ENCODE measurements at regions not wholly inside any gene's neighbourhood (a gene's known extent, or its start where the extent isn't known, plus 50 kb on each side); places are given as distances from the start of the nearest gene placed in this dataset.

DNA sequence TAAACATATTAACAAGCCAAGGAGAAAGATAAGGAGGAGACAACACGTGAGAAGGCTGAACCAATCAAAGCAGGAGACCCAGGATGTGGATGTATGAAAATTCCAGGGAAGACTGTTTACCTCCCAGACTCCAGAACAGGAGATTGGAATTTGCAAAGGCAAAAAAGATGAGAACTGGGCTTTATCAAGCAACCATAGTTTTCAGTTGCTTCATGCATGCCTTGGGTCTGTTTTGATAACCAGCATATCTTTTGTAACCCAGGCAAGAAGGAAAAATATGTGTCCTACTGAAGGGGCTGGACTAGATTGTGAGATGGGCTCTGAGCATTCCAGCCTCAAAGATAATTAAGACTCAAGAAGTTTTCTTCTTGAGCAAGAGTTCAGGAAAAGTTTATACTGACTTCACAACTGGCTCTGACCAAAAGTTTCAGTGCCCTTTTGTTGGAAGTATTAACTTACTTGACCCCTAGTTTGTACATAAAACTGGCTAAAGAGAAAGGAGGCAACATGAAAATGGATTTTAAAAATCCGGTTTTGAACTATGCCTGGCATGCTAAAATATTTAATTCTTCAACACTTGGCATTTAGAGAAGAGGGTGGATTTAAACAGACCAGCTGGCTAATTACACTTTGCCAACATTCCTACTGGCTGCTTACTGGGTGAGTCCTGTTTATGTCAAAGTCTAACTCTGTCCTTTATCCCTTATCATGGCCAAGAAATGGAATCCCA, 79.3 kb upstream of the CD28 start:
- POLR2A ChIA-PET, result no interaction called here
- Histone ChIP-seq H3K27ac (ENCODE audit: low read length in 2 of 2) (no peak overlapping the region), H3K4me1 (ENCODE audit: control insufficient read depth in 2 of 2, insufficient read depth in 2 of 2, low read length in 2 of 2) (no peaks in the 10 kb centered on the region), H2AFZ (ENCODE audit: insufficient read depth, low read depth, low read length, poor library complexity, severe bottlenecking) (no peak overlapping the region), H3K4me2 (replicated peaks; ENCODE audit: low read depth, low read length, poor library complexity, severe bottlenecking) (no peak overlapping the region), H3K9me3 (ENCODE audit: control extremely low read depth in 1 of 3, control insufficient read depth in 2 of 3, insufficient read depth in 1 of 3, low read length in 2 of 3) (no peaks in the 10 kb centered on the region), H3K36me3 (replicated peaks in 1 of 2; ENCODE audit: control extremely low read depth in 1 of 2, control insufficient read depth in 1 of 2, extremely low read depth in 1 of 2, insufficient read depth in 2 of 2, low read length in 1 of 2) (no peaks in the 10 kb centered on the region), H3K27me3 (replicated peaks in 1 of 4; ENCODE audit: control extremely low read depth in 1 of 4, control insufficient read depth in 3 of 4, insufficient read depth in 4 of 4, low read length in 3 of 4) (peaks cover 0 to 16% (median 2%) of the 10 kb centered on the region in 4 experiments), H3K4me3 (ENCODE audit: control extremely low read depth in 1 of 5, extremely low read depth in 1 of 5, insufficient read depth in 1 of 5, low read depth in 2 of 5, low read length in 4 of 5) (no peak overlapping the region), H3K9ac (ENCODE audit: low read length) (no peak overlapping the region), H4K20me1 (ENCODE audit: control insufficient read depth, insufficient read depth, low read length, poor library complexity, severe bottlenecking) (no peaks in the 10 kb centered on the region), H3K79me2 (ENCODE audit: control insufficient read depth, insufficient read depth, low read length) (no peaks in the 10 kb centered on the region)
- intact Hi-C loops (cut with micrococcal nuclease), result no loop called here
- Mint-ChIP-seq H3K4me3 (no peak overlapping the region), H3K4me1 (no peaks in the 10 kb centered on the region), H3K27ac (no peak overlapping the region), H3K27me3 (peaks cover 28% of the 10 kb centered on the region), H3K9me3 (ENCODE audit: insufficient read depth) (no peaks in the 10 kb centered on the region)
- DNase-seq, result no peak
- no peak for TF ChIP-seq EZH2 (IDR thresholded peaks at IDR 0.05; ENCODE audit: borderline replicate concordance, insufficient read depth, low read depth, low read length, poor library complexity, severe bottlenecking)
- TF ChIP-seq, protein P1, sequence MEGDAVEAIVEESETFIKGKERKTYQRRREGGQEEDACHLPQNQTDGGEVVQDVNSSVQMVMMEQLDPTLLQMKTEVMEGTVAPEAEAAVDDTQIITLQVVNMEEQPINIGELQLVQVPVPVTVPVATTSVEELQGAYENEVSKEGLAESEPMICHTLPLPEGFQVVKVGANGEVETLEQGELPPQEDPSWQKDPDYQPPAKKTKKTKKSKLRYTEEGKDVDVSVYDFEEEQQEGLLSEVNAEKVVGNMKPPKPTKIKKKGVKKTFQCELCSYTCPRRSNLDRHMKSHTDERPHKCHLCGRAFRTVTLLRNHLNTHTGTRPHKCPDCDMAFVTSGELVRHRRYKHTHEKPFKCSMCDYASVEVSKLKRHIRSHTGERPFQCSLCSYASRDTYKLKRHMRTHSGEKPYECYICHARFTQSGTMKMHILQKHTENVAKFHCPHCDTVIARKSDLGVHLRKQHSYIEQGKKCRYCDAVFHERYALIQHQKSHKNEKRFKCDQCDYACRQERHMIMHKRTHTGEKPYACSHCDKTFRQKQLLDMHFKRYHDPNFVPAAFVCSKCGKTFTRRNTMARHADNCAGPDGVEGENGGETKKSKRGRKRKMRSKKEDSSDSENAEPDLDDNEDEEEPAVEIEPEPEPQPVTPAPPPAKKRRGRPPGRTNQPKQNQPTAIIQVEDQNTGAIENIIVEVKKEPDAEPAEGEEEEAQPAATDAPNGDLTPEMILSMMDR (IDR thresholded peaks at IDR 0.05), result no peak
- CTCF ChIA-PET, result no interaction called here
- ATAC-seq (ENCODE audit: low read depth), result no peak
- WGBS (ENCODE audit: insufficient coverage), result 80% methylated on average over 1 of the region's 2 CpGs

DNA sequence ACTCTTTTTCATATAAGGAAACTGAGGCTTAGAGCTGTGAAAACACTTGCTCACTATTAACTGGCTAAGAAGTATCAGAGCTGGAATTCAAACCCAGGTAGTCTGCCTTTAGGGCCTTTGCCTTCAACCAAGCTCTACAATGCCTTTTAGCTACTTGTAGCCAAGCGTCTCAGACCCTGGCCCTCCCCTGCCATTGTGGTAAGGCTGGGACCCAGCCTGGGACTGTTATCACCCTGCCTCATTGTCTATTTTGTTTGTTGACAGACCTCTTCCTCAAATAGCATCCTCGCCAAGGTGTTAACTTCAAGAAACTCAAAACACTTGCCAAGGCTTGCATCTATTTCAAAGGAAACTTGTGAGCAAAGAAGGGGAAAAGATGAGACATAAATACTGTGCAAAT, 76.7 kb upstream of the CD28 start:
- Histone ChIP-seq H3K27ac (ENCODE audit: low read length in 2 of 2) (no peak overlapping the region), H3K9me3 (ENCODE audit: control extremely low read depth in 1 of 3, control insufficient read depth in 2 of 3, insufficient read depth in 1 of 3, low read length in 2 of 3) (no peaks in the 10 kb centered on the region), H3K36me3 (replicated peaks in 1 of 2; ENCODE audit: control extremely low read depth in 1 of 2, control insufficient read depth in 1 of 2, extremely low read depth in 1 of 2, insufficient read depth in 2 of 2, low read length in 1 of 2) (no peaks in the 10 kb centered on the region), H3K27me3 (replicated peaks in 1 of 4; ENCODE audit: control extremely low read depth in 1 of 4, control insufficient read depth in 3 of 4, insufficient read depth in 4 of 4, low read length in 3 of 4) (peaks cover 0 to 16% (median 2%) of the 10 kb centered on the region in 4 experiments), H3K4me3 (ENCODE audit: control extremely low read depth in 1 of 5, extremely low read depth in 1 of 5, insufficient read depth in 1 of 5, low read depth in 2 of 5, low read length in 4 of 5) (no peak overlapping the region), H3K9ac (ENCODE audit: low read length) (no peak overlapping the region), H3K4me2 (replicated peaks; ENCODE audit: low read depth, low read length, poor library complexity, severe bottlenecking) (no peak overlapping the region), H4K20me1 (ENCODE audit: control insufficient read depth, insufficient read depth, low read length, poor library complexity, severe bottlenecking) (no peaks in the 10 kb centered on the region), H3K4me1 (ENCODE audit: control insufficient read depth in 2 of 2, insufficient read depth in 2 of 2, low read length in 2 of 2) (no peaks in the 10 kb centered on the region), H3K79me2 (ENCODE audit: control insufficient read depth, insufficient read depth, low read length) (no peaks in the 10 kb centered on the region), H2AFZ (ENCODE audit: insufficient read depth, low read depth, low read length, poor library complexity, severe bottlenecking) (no peak overlapping the region)
- no CpG with 5 or more reads among the region's 2 CpGs for WGBS (ENCODE audit: insufficient coverage)
- intact Hi-C loops (cut with micrococcal nuclease), result no loop called here
- no peak for DNase-seq
- Mint-ChIP-seq H3K27ac (no peak overlapping the region), H3K27me3 (peaks cover 24% of the 10 kb centered on the region), H3K9me3 (ENCODE audit: insufficient read depth) (no peaks in the 10 kb centered on the region), H3K4me1 (no peaks in the 10 kb centered on the region), H3K4me3 (no peak overlapping the region)
- ATAC-seq (ENCODE audit: low read depth), result no peak
- POLR2A ChIA-PET, result no interaction called here
- TF ChIP-seq, protein P1 (IDR thresholded peaks at IDR 0.05), result no peak
- no peak for TF ChIP-seq EZH2 (IDR thresholded peaks at IDR 0.05; ENCODE audit: borderline replicate concordance, insufficient read depth, low read depth, low read length, poor library complexity, severe bottlenecking)
- CTCF ChIA-PET, result no interaction called here
